ENCODE measurements at regions not wholly inside any gene's neighbourhood (a gene's known extent, or its start where the extent isn't known, plus 50 kb on each side); places are given as distances from the start of the nearest gene placed in this dataset.

GRCh38 chr4:156643826-156644225, 327.8 kb downstream of the PDGFC start:
- no peak for DNase-seq

- DNase-seq = no peak
Measured at GRCh38 chr4:156642161-156642560, 329.4 kb downstream of the PDGFC start.

GRCh38 chr4:156638925-156639605, 332.5 kb downstream of the PDGFC start:
- DNase-seq = no peak

GRCh38 chr4:156638334-156638733, 333.3 kb downstream of the PDGFC start:
- DNase-seq = no peak

- no peak for DNase-seq
Measured at GRCh38 chr4:156636381-156636780, 335.2 kb downstream of the PDGFC start.

GRCh38 chr4:156635051-156635450, 336.5 kb downstream of the PDGFC start:
- DNase-seq = no peak

- no peak for DNase-seq
Measured at GRCh38 chr4:156634612-156635011, 337.0 kb downstream of the PDGFC start.

- no peak for DNase-seq
Measured at GRCh38 chr4:156633847-156634246, 337.8 kb downstream of the PDGFC start.

- DNase-seq = no peak
Measured at GRCh38 chr4:156628858-156629257, 342.7 kb downstream of the PDGFC start.

- no peak for DNase-seq
Measured at GRCh38 chr4:156623376-156623775, 348.2 kb downstream of the PDGFC start.

GRCh38 chr4:156620786-156621185, 350.8 kb downstream of the PDGFC start:
- DNase-seq = no peak

- no peak for DNase-seq
Measured at GRCh38 chr4:156619154-156619934, 352.3 kb downstream of the PDGFC start.

- DNase-seq = no peak
Measured at GRCh38 chr4:156615066-156615531, 356.5 kb downstream of the PDGFC start.

- no peak for DNase-seq
Measured at GRCh38 chr4:156614536-156614935, 357.1 kb downstream of the PDGFC start.

GRCh38 chr4:156609421-156609820, 362.2 kb downstream of the PDGFC start:
- no peak for DNase-seq

GRCh38 chr4:156608651-156609050, 362.9 kb downstream of the PDGFC start:
- no peak for DNase-seq

GRCh38 chr4:156607478-156607857, 364.1 kb downstream of the PDGFC start:
- DNase-seq = no peak

GRCh38 chr4:156606554-156607477, 364.8 kb downstream of the PDGFC start:
- DNase-seq = no peak

- no peak for DNase-seq
Measured at GRCh38 chr4:156598138-156598681, 373.4 kb downstream of the PDGFC start.

- DNase-seq = no peak
Measured at GRCh38 chr4:156596706-156597329, 374.8 kb downstream of the PDGFC start.

GRCh38 chr4:156596026-156596425, 375.6 kb downstream of the PDGFC start:
- DNase-seq = no peak

GRCh38 chr4:156595041-156595440, 376.6 kb downstream of the PDGFC start:
- DNase-seq = no peak

Measured in activated gamma-delta T cell (primary cell).